Breast epithelium (tissue), 3 donors: ENCODE measurements at regions not wholly inside any gene's neighbourhood (a gene's known extent, or its start where the extent isn't known, plus 50 kb on each side); places are given as distances from the start of the nearest gene placed in this dataset.

Experiments
- CTCF ChIP-seq, 3 donors: fragments of 450-650 bp; IDR thresholded peaks; one replicate each; pipeline ENCODE4 v1.5.1; 2016 to 2017; ENCODE audit warnings: antibody characterized with exemption in 3 of 3, mild to moderate bottlenecking in 3 of 3, moderate library complexity in 3 of 3
- POLR2A ChIP-seq: fragments of 450-650 bp; IDR thresholded peaks from one replicate; pipeline ENCODE4 v1.6.1; 2016; ENCODE audit warnings: antibody characterized with exemption, mild to moderate bottlenecking, moderate library complexity

GRCh38 chr2:176488431-176488830 is 219.2 kb downstream of the MTX2 start:
- TF ChIP-seq CTCF (IDR thresholded peaks at IDR 0.05) (no peak), POLR2A (no peak)
